ENCODE measurements at regions not wholly inside any gene's neighbourhood (a gene's known extent, or its start where the extent isn't known, plus 50 kb on each side); places are given as distances from the start of the nearest gene placed in this dataset.

DNA sequence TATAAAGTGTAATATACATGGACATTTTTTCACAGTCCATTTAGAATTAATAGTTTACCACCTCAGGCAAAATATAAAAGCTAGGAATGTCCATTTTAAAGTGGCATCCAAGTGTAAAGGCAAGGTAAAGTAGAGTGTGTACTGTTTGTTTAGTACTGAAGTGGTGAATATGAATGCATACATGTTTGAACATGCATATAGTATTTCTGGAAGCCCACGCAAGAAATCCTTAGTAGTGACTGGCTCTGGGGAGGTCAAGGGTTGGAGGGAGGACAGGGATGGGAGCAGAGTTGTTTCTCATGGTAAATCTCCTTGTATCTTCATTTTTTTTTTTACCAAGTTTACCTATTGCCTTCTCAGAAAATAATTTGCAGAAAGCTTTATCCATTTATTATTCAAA, 129.2 kb downstream of the UNC5CL start:
- no peak for DNase-seq

DNA sequence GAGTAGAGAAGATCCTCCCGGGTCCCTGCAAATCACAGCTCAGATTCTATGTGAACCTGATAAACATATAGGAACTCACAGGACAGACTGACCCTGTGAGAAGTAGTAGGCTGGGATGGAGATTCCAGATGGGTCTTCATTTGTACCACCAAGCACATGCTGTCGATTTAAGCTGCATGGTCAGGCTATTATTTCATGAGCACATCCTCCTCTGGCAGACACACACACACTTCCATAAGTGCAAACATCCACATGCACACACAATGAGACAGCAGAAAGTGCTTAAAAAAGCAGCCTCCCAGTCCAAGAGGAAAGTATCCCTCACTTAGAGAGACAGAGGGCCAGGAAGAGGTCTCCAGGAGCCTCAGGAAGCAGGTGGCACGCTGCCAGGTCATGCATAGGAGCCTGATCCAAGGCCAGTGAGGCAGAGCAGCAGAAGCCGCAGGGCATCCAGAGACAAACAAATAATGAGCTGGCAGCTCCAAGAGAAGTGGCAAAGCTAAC, 131.8 kb downstream of the UNC5CL start:
- no peak for DNase-seq
- ATAC-seq = no peak

More for the DNA sequence above, 129.2 kb downstream of the UNC5CL start:
- no peak for ATAC-seq

DNA sequence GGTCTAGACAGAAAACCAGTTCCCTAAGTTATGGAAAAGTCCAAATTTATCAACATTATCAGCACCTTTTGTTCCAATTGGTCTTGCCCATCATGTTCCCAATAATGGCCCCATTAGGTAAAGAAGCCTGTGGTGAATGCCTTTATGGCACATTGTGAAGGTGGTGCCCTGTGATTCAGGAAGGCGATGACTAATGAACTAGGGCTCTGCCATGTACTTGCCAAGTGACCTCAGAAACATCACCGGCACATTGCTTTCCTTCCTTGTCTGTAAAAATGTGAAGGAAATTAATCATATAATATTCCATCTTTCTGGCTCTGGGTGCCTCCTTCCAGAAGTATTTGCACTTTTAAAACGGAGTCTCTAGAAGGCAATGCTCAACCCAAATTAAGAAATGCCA, 132.3 kb downstream of the UNC5CL start:
- DNase-seq (no peak), ATAC-seq (no peak)

DNA sequence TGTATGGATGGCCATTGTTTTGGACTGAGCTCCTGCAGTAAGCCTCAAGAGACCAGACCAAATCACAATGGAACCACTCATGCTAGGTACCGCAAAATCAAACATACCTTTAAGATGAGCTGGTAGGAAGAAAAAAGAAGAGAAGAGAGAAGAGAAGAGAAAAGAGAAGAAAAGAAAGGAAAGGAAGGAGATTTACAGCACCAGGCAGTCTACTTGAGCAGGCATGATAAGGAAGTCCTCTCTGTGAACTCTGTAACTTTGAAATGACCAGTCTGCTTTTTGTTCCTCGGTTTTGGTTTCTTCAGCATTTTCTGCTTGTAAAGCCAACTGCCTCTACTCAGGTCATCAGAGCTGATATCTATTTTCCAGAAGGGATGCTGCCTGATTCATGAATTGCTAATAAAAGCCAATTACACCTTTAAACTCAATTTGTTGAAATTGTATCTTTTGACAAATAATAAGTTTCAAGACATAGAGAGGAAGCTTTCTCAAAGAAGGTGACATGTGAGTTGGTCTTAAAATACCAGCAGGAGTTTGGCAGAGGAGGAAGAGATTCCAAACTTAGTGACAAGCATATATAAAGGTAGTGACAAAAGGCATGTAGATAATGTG, 134.3 kb downstream of the UNC5CL start:
- no peak for ATAC-seq
- DNase-seq = no peak

GRCh38 chr6:40903456-40903855, 135.6 kb downstream of the UNC5CL start:
- ATAC-seq = no peak
- no peak for DNase-seq

DNA sequence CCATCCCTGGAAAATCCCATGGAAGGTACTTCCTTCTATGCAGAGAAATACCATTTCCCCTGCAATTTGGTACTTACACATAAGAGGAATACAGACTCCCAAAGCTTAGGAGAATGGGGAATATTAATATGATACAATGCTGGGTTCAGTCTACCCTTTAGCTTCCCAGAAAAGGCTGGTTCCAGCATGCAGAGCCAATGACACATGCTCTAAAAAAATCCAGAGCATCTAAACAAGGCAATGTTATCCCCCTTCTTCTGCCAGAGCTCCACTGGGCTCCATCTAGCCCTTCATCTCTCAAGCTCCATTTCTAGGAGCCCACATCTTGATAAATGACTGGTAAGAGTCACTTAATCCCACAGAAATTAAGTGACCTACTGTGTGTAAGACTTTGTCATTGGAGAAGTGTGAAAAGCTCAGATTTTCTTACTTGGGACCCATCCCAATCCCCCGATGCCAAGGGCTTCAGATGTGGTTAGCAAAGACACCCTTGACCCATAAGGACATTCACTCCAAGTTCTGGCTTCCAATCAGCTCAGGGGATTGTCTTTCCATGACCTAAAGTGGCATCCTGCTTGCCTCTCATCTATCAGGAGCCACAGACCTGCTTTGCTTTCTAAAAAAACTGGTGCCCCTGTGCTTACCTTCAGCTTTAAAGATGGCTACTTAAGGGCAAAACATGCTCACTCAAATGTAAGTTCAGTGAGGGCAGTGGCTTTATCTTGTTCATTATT, 137.5 kb downstream of the UNC5CL start:
- no peak for ATAC-seq
- no peak for DNase-seq

GRCh38 chr6:40900791-40901190, 138.2 kb downstream of the UNC5CL start:
- no peak for DNase-seq

DNA sequence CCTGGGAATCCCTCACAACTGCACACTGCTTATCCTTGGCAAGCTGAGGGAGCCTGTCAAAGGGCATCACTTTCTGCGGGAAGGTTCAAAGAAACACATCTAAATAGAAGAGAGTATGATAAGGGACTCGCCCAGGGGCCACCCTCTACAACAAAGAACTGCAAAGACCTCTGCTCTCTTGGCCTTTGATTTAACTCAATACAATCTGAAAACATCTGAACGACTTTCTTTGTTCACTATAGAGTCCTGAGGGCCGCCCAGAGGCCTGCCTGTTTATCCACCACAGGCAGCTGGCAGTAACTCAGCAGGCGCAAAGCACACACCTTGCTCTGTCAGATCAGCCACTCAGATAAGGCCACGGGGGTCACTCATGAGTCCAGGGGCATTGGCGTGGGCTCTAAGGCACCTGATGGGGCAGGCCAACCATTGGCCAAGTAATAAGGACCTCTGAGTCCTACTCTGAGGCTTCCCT, 139.3 kb downstream of the UNC5CL start:
- ATAC-seq (no peak), DNase-seq (no peak)

More at GRCh38 chr6:40900791-40901190, 138.2 kb downstream of the UNC5CL start:
- ATAC-seq = no peak

- DNase-seq (no peak), ATAC-seq (no peak)
Observed at GRCh38 chr6:40898073-40898472, 140.9 kb downstream of the UNC5CL start.

GRCh38 chr6:40897390-40898003, 141.5 kb downstream of the UNC5CL start:
- ATAC-seq = no peak
- no peak for DNase-seq

- ATAC-seq = no peak
- no peak for DNase-seq
Observed at GRCh38 chr6:40896696-40897095, 142.3 kb downstream of the UNC5CL start.

GRCh38 chr6:40894962-40895799, 143.8 kb downstream of the UNC5CL start:
- no peak for ATAC-seq

DNA sequence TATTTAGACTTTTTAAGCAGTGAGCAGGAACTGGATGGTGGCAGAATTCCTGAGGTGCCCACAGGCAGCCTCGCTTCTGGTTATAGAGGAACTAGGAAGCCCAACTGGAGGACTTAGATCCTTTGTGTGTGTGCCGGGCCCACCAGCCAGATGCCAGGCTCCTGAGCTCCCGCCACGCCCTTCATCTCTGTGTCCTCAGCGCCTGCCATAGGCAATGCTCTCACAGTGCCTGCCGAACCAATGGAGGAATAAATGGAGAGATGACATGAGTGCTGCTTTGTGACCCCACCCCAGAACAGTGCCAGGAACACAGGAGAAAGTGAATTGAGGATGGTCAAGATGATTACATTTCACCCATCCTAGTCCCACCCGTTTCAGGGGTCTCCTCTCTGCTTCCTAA, 146.0 kb downstream of the UNC5CL start:
- DNase-seq (no peak), ATAC-seq (no peak)

More at GRCh38 chr6:40894962-40895799, 143.8 kb downstream of the UNC5CL start:
- no peak for DNase-seq

DNA sequence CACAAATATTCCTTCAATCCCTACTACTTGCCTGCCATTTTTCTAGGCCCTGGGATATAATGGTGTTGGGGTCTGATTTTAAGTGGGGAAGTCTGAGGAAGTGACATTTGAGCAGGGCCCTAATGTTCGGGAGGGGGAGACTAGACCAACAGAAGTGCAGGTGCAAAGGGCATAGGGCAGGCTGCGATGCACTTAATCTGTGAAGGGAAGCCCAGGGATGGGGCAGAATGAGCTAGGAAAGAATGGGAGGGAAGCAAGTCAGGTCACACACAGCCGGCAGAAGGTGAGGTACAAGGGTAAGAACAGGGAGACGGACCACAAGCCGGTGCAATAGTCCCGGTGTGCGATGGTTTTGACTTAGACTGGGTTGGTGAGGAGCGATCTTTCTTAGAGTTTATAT, 146.8 kb downstream of the UNC5CL start:
- ATAC-seq (no peak), DNase-seq (no peak)

GRCh38 chr6:40891686-40892085, 147.3 kb downstream of the UNC5CL start:
- ATAC-seq = no peak
- no peak for DNase-seq

DNA sequence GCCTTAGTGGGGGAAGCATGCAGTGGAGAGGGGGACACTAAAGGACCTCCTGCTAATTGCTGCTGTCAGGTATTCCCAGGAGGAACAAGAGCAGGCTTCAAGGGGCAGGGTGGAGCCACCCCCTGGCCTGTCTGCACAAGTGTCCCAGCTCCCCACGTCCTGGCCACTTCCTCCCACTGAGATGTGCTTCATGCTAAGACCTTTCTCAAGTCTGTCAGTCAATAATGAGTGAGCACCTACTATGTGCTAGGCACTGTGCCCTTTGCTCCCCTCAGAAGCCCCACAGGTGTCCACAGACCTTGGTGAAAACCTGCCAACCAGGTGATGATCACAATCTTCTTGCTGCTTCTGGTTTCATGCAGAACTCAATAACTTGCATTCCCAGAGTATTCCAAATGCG, 147.9 kb downstream of the UNC5CL start:
- no peak for ATAC-seq
- no peak for DNase-seq

- ATAC-seq (no peak), DNase-seq (no peak)
Observed at GRCh38 chr6:40889137-40889832, 149.7 kb downstream of the UNC5CL start.

DNA sequence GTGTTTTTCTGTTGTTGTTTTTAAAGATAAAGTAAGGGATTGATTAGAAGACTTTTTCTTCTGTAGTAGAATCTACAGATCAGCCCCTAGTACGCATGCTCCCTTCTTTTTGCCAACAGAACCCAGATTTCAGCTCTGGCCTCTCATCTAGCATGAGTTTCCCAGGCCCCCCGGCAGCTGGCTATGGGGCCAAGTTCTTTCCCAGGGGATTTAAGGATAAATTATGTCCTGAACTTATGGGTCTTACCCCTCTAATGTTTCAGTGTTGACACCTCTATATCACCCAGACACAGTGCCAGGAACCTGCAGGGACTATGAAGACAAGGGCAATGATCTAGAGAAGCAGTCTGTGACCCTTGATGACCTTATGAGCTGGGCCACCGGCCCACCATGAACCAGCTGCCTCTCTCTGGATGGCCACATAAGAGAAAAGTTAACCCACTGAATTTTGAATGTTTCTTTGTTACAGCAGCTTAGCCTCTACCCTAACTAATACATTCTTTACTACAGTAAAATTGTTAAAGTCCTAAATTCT, 150.5 kb downstream of the UNC5CL start:
- DNase-seq (no peak), ATAC-seq (no peak)

DNA sequence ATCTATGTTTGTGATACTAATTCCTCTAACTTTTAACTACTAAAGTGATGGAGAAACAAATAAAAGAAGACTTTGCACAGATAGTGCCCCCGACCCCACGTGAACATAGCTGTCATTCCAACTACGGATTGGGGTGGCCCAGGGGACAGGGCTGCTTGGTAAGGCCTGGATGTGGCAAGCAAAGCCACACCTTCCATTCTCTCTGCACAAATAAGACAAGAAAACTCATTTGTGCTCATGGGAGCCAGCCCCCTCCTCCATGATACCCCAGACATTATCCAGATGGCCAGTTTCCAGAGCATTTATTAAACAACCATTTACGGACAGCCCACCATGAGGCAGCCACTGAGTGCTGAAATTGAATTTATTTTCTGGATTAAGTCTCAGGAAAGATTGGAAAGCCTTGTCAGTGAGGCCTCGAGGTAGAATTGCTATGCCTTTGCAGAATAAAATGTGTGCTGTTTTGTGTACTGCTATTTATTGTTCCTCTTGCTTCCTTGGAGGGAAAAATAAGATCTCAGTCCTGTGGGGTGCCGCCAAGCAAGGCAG, 151.2 kb downstream of the UNC5CL start:
- ATAC-seq (no peak), DNase-seq (no peak)

GRCh38 chr6:40887079-40887791, 151.8 kb downstream of the UNC5CL start:
- no peak for DNase-seq
- ATAC-seq = no peak

All from stimulated activated naive CD8-positive, alpha-beta T cell treated with anti-CD3 and anti-CD28 coated beads, Interleukin-15, Interleukin-2, amounts not matched to agents 100 U/mL and 50 U/mL, for 24 hours (primary cell).